C4-2B (cell line): ENCODE measurements at regions not wholly inside any gene's neighbourhood (a gene's known extent, or its start where the extent isn't known, plus 50 kb on each side); places are given as distances from the start of the nearest gene placed in this dataset.
"Not testable (repeated sequence)": the region's sequence is repeated elsewhere in the genome, so short reads cannot be mapped to it uniquely, and the experiment has no call there.

Source experiments
- ZFX ChIP-seq: fragments of 450-650 bp; IDR thresholded peaks from 2 replicates; pipeline ENCODE4 v1.6.1; 2017
- TF ChIP-seq, protein P1 (sequence below): fragments of 450-650 bp; conservative IDR thresholded peaks from 2 replicates; pipeline ENCODE4 v1.5.1; 2017; ENCODE audit warnings: mild to moderate bottlenecking

DNA sequence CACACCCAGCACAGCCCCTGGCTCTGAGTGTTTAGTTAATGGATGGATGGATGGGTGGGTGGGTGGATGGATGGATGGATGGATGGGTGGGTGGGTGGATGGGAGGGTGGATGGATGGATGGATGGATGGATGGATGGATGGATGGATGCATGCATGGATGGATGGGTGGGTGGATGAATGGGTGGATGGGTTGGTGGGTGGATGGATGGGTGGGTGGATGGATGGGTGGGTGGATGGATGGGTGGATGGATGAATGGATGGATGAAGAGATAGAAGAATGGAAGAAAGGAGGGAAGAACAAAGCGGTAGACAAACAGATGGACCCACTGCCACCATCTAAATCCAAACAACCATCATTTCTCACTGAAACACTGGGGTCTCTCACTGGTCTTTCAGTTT is 80.3 kb upstream of the SIRPA start:
- TF ChIP-seq, protein P1, sequence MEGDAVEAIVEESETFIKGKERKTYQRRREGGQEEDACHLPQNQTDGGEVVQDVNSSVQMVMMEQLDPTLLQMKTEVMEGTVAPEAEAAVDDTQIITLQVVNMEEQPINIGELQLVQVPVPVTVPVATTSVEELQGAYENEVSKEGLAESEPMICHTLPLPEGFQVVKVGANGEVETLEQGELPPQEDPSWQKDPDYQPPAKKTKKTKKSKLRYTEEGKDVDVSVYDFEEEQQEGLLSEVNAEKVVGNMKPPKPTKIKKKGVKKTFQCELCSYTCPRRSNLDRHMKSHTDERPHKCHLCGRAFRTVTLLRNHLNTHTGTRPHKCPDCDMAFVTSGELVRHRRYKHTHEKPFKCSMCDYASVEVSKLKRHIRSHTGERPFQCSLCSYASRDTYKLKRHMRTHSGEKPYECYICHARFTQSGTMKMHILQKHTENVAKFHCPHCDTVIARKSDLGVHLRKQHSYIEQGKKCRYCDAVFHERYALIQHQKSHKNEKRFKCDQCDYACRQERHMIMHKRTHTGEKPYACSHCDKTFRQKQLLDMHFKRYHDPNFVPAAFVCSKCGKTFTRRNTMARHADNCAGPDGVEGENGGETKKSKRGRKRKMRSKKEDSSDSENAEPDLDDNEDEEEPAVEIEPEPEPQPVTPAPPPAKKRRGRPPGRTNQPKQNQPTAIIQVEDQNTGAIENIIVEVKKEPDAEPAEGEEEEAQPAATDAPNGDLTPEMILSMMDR: not testable (repeated sequence)
- TF ChIP-seq ZFX: not testable (repeated sequence)
